ENCODE measurements at regions not wholly inside any gene's neighbourhood (a gene's known extent, or its start where the extent isn't known, plus 50 kb on each side); places are given as distances from the start of the nearest gene placed in this dataset.
A peak's percentile ranks its signal among the peaks of the same experiment; 100 is the strongest.

DNA sequence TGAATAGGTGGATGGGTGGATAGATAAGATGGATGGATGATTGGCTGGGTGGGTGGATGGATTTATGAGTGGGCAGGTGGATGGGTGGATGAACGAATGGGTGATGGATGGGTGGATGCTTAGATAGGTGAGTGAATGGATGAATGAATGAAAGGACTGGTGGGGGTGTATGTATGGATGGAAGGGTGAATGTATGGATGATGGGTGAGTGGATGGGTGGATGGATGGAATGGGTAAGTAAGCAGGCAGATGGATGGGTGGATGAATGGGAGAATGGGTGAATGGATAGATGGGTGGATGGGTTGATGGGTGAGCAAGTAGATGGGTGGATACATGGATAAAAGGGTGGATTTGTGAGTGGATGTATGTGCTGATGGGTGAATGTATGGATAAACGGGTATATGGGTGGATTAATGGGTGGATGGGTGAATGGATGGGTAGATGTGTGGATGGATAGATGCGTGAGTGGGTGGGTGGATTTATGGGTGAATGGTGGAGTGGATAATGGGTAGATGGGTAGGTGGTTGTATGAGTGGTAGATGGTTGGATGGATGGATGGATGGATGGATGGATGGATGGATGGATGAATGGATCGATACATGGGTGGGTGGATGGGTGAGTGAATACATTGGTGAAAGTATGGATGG, 682.6 kb downstream of the HS3ST4 start:
- FAIRE-seq (no peak), ATAC-seq (no peak), DNase-seq (ENCODE audit: low read depth, low spot score) (no peak)
- ChIA-PET CTCF (no interaction called here), RAD21 (ENCODE audit: unreplicated experiment) (no interaction called here), SMC1A (ENCODE audit: uncharacterized antibody, unreplicated experiment) (no interaction called here), POLR2A (no interaction called here)
- BruUV-seq (replicated peaks) = no TSS peak
- Histone ChIP-seq H4K20me1 (ENCODE audit: control insufficient read depth, insufficient read depth) (no peaks in the 10 kb centered on the region), H3K27me3 (replicated peaks in 1 of 2; ENCODE audit: control insufficient read depth in 2 of 2, insufficient read depth in 2 of 2, low read length in 1 of 2) (no peaks in the 10 kb centered on the region), H3K9ac (ENCODE audit: control insufficient read depth, insufficient read depth, low read length) (no peak overlapping the region), H3K4me2 (ENCODE audit: control insufficient read depth, insufficient read depth) (no peak overlapping the region), H3K9me3 (replicated peaks; ENCODE audit: control insufficient read depth, insufficient read depth, low read length) (no peaks in the 10 kb centered on the region; the same call in 2 of the 3 replicates), H3K79me2 (ENCODE audit: control insufficient read depth, insufficient read depth, low read length) (no peaks in the 10 kb centered on the region), H3K36me3 (ENCODE audit: control insufficient read depth in 2 of 2, insufficient read depth in 2 of 2, low read length in 1 of 2) (no peaks in the 10 kb centered on the region), H3K27ac (ENCODE audit: control insufficient read depth, insufficient read depth) (no peak overlapping the region), H3K4me1 (ENCODE audit: control insufficient read depth, insufficient read depth, low read length) (no peaks in the 10 kb centered on the region), H2AFZ (ENCODE audit: control insufficient read depth, low read depth, low read length) (no peak overlapping the region), H3K4me3 (no peak overlapping the region)
- in situ Hi-C loops (cut with MboI) = no loop called here
- no peak for TF ChIP-seq CHD1 (IDR thresholded peaks at IDR 0.05; ENCODE audit: low read depth, low read length)
- TF ChIP-seq FOXK2 (IDR thresholded peaks at IDR 0.05) = 0 out of 2 replicates have a peak, but pooled peaks have one; percentile 8
- no peak for TF ChIP-seq CHD2 (IDR thresholded peaks at IDR 0.05; ENCODE audit: borderline replicate concordance, low read depth, low read length)
- TF ChIP-seq, protein P1, sequence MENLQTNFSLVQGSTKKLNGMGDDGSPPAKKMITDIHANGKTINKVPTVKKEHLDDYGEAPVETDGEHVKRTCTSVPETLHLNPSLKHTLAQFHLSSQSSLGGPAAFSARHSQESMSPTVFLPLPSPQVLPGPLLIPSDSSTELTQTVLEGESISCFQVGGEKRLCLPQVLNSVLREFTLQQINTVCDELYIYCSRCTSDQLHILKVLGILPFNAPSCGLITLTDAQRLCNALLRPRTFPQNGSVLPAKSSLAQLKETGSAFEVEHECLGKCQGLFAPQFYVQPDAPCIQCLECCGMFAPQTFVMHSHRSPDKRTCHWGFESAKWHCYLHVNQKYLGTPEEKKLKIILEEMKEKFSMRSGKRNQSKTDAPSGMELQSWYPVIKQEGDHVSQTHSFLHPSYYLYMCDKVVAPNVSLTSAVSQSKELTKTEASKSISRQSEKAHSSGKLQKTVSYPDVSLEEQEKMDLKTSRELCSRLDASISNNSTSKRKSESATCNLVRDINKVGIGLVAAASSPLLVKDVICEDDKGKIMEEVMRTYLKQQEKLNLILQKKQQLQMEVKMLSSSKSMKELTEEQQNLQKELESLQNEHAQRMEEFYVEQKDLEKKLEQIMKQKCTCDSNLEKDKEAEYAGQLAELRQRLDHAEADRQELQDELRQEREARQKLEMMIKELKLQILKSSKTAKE (IDR thresholded peaks at IDR 0.05; ENCODE audit: low read depth, poor library complexity, severe bottlenecking) = no peak
- TF ChIP-seq NR2C2 (IDR thresholded peaks at IDR 0.05; ENCODE audit: borderline replicate concordance, control insufficient read depth, insufficient read length, low read depth) = no peak
- TF ChIP-seq SMAD5 (IDR thresholded peaks at IDR 0.05; ENCODE audit: low read depth) = no peak
- no peak for TF ChIP-seq MTA3 (IDR thresholded peaks at IDR 0.05; ENCODE audit: borderline replicate concordance, low read length)
- TF ChIP-seq POU2F2 (IDR thresholded peaks at IDR 0.05; ENCODE audit: borderline replicate concordance, low read depth, low read length) = no peak
- no peak for TF ChIP-seq STAT1 (conservative IDR thresholded peaks at IDR 0.05)
- no peak for TF ChIP-seq FOXM1 (IDR thresholded peaks at IDR 0.05; ENCODE audit: low read depth, low read length)
- TF ChIP-seq, protein P2, sequence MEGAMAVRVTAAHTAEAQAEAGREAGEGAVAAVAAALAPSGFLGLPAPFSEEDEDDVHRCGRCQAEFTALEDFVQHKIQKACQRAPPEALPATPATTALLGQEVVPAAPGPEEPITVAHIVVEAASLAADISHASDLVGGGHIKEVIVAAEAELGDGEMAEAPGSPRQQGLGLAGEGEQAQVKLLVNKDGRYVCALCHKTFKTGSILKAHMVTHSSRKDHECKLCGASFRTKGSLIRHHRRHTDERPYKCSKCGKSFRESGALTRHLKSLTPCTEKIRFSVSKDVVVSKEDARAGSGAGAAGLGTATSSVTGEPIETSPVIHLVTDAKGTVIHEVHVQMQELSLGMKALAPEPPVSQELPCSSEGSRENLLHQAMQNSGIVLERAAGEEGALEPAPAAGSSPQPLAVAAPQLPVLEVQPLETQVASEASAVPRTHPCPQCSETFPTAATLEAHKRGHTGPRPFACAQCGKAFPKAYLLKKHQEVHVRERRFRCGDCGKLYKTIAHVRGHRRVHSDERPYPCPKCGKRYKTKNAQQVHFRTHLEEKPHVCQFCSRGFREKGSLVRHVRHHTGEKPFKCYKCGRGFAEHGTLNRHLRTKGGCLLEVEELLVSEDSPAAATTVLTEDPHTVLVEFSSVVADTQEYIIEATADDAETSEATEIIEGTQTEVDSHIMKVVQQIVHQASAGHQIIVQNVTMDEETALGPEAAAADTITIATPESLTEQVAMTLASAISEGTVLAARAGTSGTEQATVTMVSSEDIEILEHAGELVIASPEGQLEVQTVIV (IDR thresholded peaks at IDR 0.05; ENCODE audit: borderline replicate concordance, partially characterized antibody) = peak; percentile 7
- no peak for TF ChIP-seq ZSCAN29 (IDR thresholded peaks at IDR 0.05)
- no peak for TF ChIP-seq BCL11A (IDR thresholded peaks at IDR 0.05; ENCODE audit: low read depth, low read length)
- intact Hi-C loops (cut with micrococcal nuclease; ENCODE audit: unreplicated experiment) = no loop called here
- 25% methylated on average over 4 of the region's 4 CpGs for WGBS (ENCODE audit: insufficient coverage, insufficient replicate concordance, low lambda C conversion rate, missing lambda C conversion rate)

Data from GM12878 (cell line).